AG20443 (cell line): ENCODE measurements at regions not wholly inside any gene's neighbourhood (a gene's known extent, or its start where the extent isn't known, plus 50 kb on each side); places are given as distances from the start of the nearest gene placed in this dataset.

Source experiments
- DNase-seq: peaks from one replicate; pipeline ENCODE4 v3.0.0; 2012; ENCODE audit warnings: low spot score, mixed read lengths

DNA sequence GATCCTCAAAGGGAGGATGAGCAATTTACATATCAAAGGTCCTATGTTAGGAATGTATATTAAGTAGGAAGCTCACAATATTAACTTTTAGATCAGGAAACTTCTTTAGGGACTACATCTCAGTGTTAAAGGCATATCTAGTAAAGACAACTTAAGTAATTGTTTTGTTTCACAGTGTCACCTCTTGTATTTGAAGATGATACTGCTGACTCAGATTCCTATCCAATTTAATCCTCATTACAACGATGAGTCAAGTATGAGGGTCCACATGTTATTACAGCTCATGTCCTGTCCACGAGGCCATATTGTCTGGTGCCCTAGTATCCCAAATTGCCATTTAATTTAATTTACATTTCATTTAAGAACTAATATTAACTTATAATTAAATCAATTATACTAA lies 523.9 kb downstream of the CCDC85A start:
- no peak for DNase-seq

DNA sequence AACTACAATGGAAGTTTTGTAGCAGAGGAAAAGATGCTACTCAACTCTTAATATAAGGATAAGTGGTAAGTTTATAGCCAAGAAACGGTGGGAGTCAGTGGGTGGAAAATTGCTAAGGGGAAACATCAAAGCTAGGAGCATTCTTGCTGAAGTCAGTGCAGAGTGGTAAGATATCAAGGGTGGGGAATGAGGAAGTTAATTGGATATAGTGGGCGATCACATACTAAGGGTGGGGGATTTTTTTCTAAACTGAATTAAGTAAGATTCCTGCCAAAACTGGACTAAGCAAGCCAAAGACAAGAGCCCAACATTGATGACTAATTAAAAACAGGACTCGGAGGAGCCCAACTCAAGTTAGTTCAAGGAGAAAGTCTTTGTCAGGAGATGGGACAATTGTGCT lies 525.4 kb downstream of the CCDC85A start:
- no peak for DNase-seq

DNA sequence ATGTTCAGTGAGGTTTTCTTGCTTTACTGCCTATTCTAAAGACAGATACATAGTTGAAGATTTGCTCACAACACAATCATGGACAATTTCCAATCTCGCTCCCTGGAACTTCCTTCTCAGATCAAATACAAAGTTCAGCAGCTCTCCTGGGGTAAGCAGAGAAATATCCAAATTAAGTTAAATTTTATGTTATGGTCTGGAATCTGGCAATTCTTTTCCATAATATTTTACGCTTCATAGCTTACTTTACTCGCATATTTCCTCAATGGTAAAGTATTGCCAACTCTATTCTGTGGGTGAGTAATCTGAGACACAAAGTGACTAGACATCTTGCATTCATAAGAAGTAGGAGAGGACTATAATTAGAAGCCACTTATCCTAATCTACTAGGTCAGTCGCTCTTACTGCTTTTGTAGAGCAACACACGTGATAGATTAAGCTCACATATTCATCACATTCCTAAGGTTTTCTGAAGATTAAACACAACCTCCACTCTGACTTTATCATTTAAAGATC lies 529.4 kb downstream of the CCDC85A start:
- DNase-seq, result peak; percentile 55

DNA sequence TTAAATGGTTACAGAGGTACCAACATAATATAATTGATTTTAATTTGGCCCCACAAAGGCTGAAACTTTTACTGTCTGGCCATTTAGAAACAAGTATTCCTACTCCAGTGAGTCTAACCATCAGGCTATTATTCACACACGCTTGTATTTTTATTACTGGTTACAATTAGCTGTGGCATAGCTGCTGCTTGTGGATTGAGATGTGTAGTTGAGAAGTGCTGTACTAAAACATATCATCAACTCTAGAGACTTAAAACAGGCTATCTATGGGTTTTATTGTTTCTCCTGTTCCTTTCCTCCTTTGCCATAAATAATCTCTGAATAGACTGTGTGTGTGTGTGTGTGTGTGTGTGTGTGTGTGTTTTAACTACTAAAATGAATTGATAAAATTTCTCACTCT lies 530.2 kb downstream of the CCDC85A start:
- no peak for DNase-seq

DNA sequence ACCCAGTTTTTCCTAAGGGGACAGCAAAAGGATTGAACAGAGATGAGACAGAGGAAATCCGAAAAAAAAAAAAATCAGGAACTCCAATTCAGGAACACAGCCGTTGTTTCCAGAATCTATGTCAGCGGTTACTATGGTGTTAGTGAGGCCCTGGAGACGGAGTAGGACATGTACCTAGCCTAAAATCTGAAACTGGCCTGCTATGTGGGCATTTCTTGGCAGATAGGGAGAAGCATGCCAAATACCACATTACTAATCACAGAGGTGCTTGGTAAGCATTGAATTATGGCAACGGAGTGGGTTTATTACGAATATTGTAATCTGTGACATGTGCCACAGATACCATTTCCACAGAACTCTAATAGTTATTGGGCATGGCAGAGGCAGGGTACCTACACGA lies 530.6 kb downstream of the CCDC85A start:
- peak; percentile 6 for DNase-seq

DNA sequence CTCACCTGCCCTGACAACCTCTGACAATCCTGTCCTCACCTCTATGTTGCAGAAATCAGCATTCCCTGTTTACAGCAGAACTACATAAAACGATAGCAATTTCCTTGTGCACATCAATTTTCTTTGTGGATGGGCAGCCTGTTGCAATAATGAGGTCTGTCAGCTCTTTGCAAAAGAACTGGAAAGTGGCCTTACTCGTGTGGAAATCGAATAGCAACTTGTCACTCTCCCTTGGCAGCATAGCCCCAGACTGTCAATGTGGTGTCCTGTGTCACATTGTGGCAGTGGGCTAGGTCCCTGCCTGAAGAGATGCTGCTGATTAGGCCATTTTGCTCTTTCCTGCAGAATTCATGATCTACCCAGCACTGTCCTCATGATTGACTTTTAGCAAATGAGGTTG lies 531.9 kb downstream of the CCDC85A start:
- no peak for DNase-seq

DNA sequence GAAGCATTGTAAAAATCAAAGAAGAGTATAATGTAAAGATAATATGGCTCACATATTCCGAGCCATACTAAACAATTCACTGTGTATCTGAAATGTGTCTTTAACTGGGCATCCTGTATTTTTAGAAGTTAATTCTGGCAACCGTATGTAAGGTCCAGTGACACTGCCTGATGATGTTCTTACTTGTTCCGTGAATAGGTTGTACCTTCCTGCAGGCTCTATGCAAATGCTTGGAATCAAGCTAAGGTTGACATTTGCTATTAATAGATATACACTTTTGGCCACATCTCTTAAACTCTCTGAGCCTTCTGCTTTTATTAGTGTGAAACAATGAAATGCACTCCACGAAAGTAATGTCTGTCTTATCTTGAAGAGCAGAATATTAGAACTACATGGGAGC lies 534.6 kb downstream of the CCDC85A start:
- no peak for DNase-seq

DNA sequence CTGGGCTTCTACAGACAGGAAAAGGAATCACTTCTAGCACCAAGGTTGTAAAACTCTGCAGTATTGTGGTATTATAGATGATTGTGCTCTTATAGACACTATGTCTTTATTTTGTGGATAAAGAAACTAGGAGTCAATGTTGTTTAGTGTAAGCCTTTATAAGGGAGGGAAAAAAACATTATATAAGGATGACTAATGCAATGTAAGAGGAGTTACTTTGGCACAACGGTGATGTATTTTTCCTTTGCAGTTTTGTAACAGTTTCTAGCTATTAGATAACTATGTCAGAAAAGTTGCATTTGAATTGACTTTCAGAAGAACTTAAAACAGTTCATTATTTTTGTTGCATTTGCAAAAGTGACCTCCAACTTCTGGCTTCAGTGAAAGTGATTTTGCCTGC lies 545.4 kb downstream of the CCDC85A start:
- DNase-seq, result no peak

DNA sequence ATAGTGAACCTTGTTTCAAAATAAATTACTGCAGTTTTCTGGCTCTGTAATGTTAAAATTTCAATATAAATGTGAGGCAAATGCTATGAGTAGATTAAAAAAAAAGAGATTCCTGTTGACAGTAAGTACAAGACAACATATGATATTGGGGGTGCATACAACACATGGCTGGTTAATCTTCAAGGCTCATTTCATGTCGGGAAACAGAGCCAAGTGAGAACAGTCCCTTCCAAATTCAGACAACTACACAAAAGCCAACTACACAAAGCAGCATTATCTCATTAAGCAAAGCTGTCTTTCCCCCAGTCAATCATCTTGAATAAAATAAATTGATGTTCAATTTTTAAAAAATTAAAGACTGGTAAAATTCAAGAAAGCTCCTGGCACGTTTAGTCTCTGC lies 549.2 kb downstream of the CCDC85A start:
- no peak for DNase-seq

DNA sequence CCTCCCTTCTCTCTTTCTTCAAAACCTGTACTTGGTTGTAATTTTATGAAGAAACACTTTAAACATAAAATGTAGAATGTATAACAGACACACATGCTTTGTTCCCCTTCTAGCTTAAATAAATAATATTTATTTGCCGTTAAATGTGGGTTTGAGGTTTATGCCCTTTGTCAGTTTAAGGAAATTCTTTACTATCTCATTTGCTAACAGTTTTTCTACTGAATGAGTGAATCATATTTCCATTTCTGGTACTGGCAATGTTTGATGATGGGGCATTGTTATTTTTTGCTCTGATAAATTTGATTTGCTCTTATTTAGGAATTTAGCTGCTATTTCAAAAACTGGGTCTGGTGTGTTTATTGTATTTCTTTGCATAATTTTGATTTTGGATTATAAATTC lies 555.6 kb downstream of the CCDC85A start:
- no peak for DNase-seq

DNA sequence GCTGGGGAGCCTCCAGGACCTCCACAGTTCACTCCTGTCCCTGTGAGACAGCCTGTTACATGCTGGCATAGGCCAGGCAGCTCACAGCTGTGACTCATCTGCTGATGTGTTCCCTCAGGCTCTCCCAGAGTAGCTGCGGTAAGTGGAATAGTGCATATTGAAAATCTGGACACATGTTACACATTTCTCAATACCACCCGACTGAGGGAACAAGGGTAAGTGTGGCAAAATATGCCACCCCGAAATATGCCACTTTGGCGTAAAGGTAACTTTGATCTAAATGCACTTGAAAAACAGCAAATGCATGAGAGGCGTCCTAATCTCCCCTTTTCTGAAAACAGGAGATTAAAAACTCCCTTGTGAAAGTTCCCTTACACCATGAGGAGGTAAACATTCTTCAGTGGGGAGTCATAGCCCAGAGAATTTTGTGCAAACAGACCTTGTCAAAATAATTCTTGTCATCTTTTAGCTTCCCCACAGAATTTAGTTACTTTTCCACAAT lies 557.9 kb downstream of the CCDC85A start:
- DNase-seq, result peak; percentile 90

DNA sequence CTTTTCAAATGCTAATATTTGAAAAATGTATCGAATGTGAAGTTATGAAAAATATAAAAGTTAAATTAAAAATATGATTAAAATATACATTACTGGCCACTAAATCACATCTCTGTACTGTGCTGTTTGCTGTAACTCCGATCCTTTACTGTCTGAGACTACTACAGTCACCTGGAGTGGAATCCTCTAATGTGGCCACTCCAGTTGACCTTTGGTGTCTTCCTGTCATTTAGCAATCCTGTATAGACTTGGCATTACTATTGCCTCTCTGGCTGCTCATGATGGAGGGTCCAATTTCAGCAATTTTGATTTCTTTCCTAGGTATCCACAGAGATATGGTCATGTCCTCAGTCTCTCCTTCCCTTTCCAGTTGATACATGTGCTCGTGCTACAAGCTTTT lies 560.0 kb downstream of the CCDC85A start:
- DNase-seq, result no peak

DNA sequence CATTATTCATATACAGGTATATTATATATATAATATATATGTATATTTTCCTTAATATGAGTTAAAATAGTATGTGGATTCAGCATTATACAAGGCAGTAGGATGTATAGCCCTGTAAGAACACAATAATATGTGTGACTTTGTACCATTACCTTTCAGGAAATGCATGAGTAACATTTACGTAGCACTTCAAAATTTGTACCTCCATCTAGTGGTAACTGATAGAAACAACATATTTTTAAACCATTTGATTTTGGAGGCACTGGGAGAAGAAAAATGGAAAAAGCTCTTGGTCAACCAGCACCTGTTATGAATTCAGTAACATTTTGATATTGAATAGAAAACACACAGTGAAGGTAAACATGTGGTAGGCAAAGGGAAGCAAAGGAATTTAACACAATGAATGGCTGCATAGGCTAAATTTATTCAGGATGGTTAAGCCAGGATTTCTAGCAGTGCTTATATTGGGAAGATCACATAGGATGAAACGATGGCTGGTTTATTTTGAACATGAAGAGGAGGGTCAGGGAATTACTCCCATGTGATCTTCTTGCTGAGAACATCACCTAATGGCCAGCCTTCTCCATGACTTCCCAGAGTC lies 565.5 kb downstream of the CCDC85A start:
- DNase-seq, result peak; percentile 25

DNA sequence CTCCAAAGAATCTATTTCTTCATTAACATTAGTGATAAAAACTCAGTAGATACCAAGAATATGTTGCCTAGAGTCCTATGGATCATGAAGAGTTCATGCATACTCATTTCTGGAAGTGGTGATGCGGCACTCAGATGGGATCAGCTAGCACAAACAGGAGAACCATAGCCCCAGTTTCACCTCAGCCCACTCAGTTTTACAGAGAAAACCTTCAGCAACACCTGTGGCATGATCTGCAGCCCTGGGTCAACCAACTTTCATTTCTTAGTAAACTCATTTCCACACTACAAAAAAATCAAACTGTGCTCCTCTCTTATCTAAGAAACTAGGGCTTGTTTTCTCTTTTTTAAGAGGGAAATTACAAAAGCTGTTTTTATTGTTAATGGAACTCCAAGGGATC lies 569.4 kb downstream of the CCDC85A start:
- DNase-seq, result no peak

DNA sequence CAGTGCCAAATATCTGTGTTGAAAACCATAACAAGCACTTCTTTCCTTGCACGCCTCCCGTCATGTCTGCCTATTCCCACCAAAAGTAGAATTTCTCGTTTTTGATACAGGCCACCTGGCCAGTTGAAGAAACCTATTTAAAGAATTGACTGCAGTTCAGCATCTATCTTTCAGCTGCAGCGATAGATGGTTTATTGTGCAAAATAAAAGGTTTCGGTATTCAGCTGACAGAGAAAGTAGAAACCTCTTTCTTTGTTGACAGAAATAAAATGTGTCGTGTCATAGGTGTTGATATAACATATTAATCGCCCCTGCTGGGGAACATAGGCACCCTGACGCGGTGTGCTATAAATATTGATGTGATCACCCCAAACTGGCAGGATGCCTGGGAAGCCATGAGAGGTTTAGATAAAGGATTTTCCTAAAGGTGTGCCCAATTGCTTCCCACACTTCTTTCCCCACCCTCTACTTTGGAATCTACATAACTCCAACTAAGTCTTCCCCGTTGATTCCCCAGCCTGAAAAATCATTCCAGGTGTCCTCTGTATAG lies 570.4 kb downstream of the CCDC85A start:
- DNase-seq, result no peak

DNA sequence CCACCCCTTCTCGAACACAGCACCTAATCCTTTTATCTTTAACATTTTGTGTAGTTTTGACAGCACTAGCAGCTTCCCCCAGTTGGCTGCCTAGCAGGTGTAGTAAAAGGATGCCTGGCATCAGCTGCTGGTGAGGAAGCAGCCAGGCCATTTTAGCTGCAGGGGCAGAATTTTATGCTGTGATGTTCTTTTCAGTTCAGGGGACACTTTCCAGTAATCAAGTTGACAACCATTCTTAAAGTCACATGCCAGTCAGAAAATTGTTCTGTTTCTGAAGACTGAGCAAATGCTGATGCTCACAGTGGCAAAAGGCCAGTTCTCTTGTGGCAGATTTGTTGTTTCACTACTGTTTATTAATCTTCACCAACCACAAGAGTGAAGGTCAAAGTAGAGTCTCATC lies 570.8 kb downstream of the CCDC85A start:
- no peak for DNase-seq

DNA sequence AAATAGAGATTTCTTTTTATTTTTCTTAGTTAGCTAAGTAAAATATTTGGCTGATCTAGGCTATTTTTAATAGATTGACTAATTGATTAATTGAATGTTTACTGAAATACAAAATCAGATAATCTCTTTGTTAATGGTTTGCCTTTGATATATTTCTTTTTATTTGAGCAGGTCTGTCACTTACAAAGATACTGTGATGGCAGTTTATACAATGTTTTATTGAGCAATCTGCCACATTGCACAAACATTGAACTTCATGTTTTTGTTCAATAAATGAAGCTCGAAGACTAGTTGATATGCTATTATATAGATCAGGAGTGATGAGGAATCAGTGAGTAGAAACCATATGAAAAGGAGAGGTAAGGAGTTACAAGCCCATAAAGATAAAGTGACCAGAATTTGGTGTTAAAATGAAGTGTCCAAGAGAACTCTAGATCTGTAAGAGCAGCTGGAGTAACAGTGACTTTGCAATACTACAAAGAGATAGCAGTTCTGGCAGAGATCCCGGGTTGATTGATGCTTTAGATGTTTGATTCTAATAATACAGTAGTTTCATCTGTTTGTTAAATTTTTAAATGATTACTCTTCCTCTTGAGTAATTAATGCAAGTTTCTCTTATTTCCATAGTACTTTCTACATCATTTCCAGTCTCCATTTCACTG lies 574.2 kb downstream of the CCDC85A start:
- no peak for DNase-seq

DNA sequence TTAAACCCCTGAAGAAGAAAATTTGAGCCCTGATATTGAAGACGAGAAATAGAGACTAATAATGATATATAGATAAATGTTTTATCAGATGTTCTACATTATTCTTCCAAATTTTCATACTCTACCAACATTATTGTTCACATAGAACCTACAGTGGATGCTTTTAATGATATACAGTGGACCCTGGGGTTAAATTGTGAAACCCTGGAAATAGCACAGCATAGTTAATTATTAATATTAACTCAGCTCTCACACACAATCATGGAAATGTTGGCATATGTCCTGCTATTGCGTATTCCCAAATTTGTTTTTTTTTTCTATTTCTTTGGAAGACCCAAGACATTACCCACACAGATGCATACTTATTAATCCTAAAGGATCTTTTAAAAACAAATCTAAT lies 579.9 kb downstream of the CCDC85A start:
- no peak for DNase-seq

DNA sequence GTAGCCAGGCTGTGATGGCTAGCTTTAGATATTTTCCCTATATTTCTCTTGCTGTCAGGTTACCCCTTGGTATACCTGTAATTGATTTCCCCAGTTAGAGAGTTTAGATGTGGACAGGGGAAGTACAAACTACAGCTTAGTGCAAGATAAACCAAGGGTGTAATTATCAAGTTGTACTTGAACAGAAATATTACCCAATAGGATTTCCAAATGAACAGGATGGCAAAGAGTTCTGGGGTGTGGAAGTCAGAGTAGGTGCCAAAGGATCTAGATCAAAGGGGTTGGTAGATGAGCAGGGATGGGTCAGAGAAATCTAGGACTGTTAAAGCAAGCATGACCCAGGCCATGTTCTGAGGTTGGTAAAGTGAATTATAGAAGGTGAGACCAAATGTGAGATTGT lies 585.2 kb downstream of the CCDC85A start:
- DNase-seq, result no peak

DNA sequence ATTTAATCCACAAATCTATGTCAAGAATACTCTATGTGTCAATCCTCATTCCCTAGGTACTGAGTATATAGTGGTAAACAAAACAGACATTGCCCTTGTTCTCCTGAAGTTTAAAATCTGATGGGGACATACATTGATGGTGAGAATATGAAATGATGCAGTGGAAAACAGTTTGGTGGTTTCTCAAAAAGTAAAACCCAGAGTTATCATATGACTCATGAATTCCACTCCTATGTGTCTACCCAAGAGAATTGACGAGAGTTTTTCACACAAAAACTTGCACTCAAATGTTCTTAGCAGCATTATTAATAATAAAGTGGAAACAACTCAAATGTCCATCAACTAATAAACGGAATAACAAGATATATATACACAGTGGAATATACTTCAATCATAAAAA lies 586.7 kb downstream of the CCDC85A start:
- DNase-seq, result no peak

DNA sequence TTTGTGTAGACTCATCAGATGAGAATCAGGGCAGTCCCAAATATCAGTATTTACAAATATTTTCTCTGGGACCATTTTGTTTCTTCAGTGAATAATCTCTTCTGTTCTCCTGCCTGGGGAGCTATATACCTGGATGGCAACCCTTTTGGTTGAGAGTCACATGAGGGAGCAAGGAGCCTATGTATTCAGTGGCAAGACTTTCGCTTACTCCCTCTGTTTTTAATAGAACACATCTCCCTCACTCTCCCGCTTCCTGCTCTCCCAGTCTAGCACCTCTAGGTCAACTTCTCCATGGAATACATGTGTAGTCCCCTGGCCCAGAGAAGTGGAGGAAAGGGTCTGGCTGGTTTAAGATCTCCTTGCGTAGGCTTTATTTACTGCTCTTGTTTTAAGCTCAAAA lies 600.3 kb downstream of the CCDC85A start:
- no peak for DNase-seq

DNA sequence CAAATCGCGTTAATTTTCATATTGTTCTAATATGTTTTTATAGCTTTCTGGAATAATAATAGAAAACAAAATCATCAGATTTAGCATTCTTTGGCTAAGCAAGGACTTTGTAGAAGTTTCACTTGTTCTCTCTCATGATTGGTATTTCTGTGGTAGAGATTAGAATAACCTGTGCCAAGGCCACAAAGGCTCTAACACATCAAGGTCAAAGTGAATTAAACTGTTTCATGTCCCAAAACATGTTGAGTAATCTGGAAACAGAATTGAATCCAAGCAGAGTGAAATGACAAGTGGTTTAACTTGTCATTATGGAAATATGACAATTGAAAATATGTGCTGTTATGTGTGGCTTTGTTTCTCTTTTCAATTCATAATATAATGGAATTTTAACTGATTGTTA lies 617.4 kb downstream of the CCDC85A start:
- DNase-seq, result no peak

DNA sequence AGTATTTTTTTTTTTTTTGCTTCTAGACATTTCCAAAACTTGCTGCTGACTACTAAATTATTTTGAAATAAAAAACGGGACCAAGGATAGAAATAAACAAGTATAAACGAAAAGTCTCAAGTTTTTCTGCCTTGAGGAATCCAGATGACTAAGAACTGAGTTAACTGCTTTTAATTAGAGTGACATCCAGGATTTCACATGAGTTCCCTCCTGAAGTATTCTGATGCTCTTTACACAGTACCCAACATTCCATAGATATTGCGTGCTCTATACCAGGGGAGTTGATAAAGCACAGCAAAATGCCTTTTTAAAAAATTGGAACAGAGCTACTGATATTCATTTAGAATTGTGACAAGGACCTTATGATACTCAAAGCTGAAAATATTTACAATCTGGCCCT lies 618.0 kb downstream of the CCDC85A start:
- DNase-seq, result peak; percentile 42

DNA sequence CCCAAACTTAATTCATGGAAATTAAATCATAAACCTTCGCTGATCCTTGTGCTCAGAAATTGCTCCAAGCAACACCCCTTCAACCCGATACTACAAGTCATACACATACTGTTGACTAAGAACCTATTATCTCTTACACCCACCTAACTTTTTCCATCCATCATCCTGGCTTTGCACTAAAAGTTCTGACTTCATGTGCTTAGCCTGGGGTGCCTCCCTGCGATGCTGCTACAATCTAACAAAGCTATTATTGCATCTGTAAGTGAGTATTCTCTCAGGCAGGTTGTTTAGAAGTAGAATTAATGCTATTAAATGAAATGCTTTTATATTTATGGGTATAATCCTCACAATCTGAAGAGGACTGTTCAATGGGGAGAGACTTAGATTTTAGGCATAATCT lies 619.8 kb downstream of the CCDC85A start:
- DNase-seq, result no peak
